H9 (cell line): ENCODE measurements at regions not wholly inside any gene's neighbourhood (a gene's known extent, or its start where the extent isn't known, plus 50 kb on each side); places are given as distances from the start of the nearest gene placed in this dataset.

Experiments
- DNase-seq: peaks from one replicate; pipeline ENCODE4 v3.0.0-alpha.2; 2017
- H2AFZ ChIP-seq: one replicate; pipeline ENCODE4 v1.6.1; 2013; ENCODE audit warnings: mild to moderate bottlenecking, low read length, control low read depth, moderate library complexity
- H2AK5ac ChIP-seq: 2 replicates; pipeline ENCODE4 v1.6.1; 2013; ENCODE audit warnings: low read length, control low read depth, mixed read lengths; ENCODE audit not compliant: insufficient read length
- H2BK120ac ChIP-seq: one replicate; pipeline ENCODE4 v1.6.1; 2013; ENCODE audit warnings: low read depth, mild to moderate bottlenecking, low read length, control low read depth, inconsistent platforms; ENCODE audit not compliant: poor library complexity, severe bottlenecking
- H2BK12ac ChIP-seq: 2 replicates; pipeline ENCODE4 v1.6.1; 2013; ENCODE audit warnings: low read length, control low read depth, mixed read lengths, low read depth; ENCODE audit not compliant: insufficient read length
- H2BK15ac ChIP-seq: 2 replicates; pipeline ENCODE4 v1.6.1; 2013; ENCODE audit warnings: low read depth, low read length, control low read depth
- H2BK20ac ChIP-seq: one replicate; pipeline ENCODE4 v1.6.1; 2013; ENCODE audit warnings: low read depth, mild to moderate bottlenecking, low read length, control low read depth, inconsistent platforms; ENCODE audit not compliant: poor library complexity, severe bottlenecking
- H2BK5ac ChIP-seq: 2 replicates; pipeline ENCODE4 v1.6.1; 2013; ENCODE audit warnings: low read length, control low read depth, mixed read lengths; ENCODE audit not compliant: insufficient read length
- H3K14ac ChIP-seq: 2 replicates; pipeline ENCODE4 v1.6.1; 2013; ENCODE audit warnings: low read length, control low read depth; ENCODE audit not compliant: insufficient read depth
- H3K18ac ChIP-seq: 2 replicates; pipeline ENCODE4 v1.6.1; 2013; ENCODE audit warnings: low read depth, mild to moderate bottlenecking, mixed read lengths, low read length, control low read depth; ENCODE audit not compliant: insufficient read length
- H3K23ac ChIP-seq: 2 replicates; pipeline ENCODE4 v1.6.1; 2013; ENCODE audit warnings: low read length, control low read depth, mixed read lengths, low read depth; ENCODE audit not compliant: insufficient read length
- H3K23me2 ChIP-seq: 2 replicates; pipeline ENCODE4 v1.6.1; 2013; ENCODE audit warnings: low read depth, mild to moderate bottlenecking, mixed read lengths, low read length, control low read depth; ENCODE audit not compliant: insufficient read length, poor library complexity, severe bottlenecking
- H3K27ac ChIP-seq: 2 replicates; pipeline ENCODE4 v1.5.1; 2013; ENCODE audit warnings: low read length, control low read depth, mixed read lengths, low read depth; ENCODE audit not compliant: insufficient read length
- H3K27me3 ChIP-seq: 2 replicates; pipeline ENCODE4 v1.6.1; 2013; ENCODE audit warnings: low read length, control low read depth, inconsistent platforms; ENCODE audit not compliant: insufficient read depth
- H3K4ac ChIP-seq: 2 replicates; pipeline ENCODE4 v1.6.1; 2013; ENCODE audit warnings: low read depth, mild to moderate bottlenecking, control low read depth, inconsistent platforms, low read length, moderate library complexity
- H3K4me1 ChIP-seq: 2 replicates; pipeline ENCODE4 v1.6.1; 2013; ENCODE audit warnings: low read length, control low read depth, inconsistent platforms; ENCODE audit not compliant: insufficient read depth
- H3K4me2 ChIP-seq: 2 replicates; pipeline ENCODE4 v1.6.1; 2013; ENCODE audit warnings: low read length, control low read depth, mixed read lengths; ENCODE audit not compliant: insufficient read length, insufficient read depth
- H3K56ac ChIP-seq: 2 replicates; pipeline ENCODE4 v1.6.1; 2013; ENCODE audit warnings: low read depth, mild to moderate bottlenecking, mixed read lengths, low read length, control low read depth; ENCODE audit not compliant: insufficient read length
- H3K79me1 ChIP-seq: 2 replicates; pipeline ENCODE4 v1.6.1; 2013; ENCODE audit warnings: low read depth, mild to moderate bottlenecking, moderate library complexity, low read length, control low read depth, inconsistent platforms; ENCODE audit not compliant: insufficient read depth, poor library complexity, severe bottlenecking
- H3K79me2 ChIP-seq: 2 replicates; pipeline ENCODE4 v1.6.1; 2013; ENCODE audit warnings: low read length, control low read depth, inconsistent platforms; ENCODE audit not compliant: insufficient read depth
- H3K9ac ChIP-seq: 2 replicates; pipeline ENCODE4 v1.6.1; 2013; ENCODE audit warnings: low read length, control low read depth, mixed read lengths; ENCODE audit not compliant: insufficient read length; ENCODE audit errors: extremely low read depth
- H3K9me3 ChIP-seq: one replicate; pipeline ENCODE4 v1.6.1; 2013; ENCODE audit warnings: low read depth, low read length, inconsistent platforms; ENCODE audit not compliant: control insufficient read depth
- H3T11ph ChIP-seq: one replicate; pipeline ENCODE4 v1.6.1; 2013; ENCODE audit warnings: mild to moderate bottlenecking, low read length, control low read depth, inconsistent platforms
- H4K20me1 ChIP-seq: one replicate; pipeline ENCODE4 v1.6.1; 2013; ENCODE audit not compliant: control insufficient read depth, insufficient read length, insufficient read depth
- H4K5ac ChIP-seq: 2 replicates; pipeline ENCODE4 v1.6.1; 2013; ENCODE audit warnings: low read depth, mild to moderate bottlenecking, mixed read lengths, low read length, control low read depth; ENCODE audit not compliant: insufficient read length
- H4K8ac ChIP-seq: replicated peaks from 2 replicates; pipeline ENCODE4 v1.6.1; 2013; ENCODE audit warnings: low read length, control low read depth, mixed read lengths, low read depth; ENCODE audit not compliant: insufficient read length
- H4K91ac ChIP-seq: 2 replicates; pipeline ENCODE4 v1.6.1; 2013; ENCODE audit warnings: low read depth, mild to moderate bottlenecking, moderate library complexity, mixed read lengths, low read length, control low read depth; ENCODE audit not compliant: insufficient read length
- H3K27ac Mint-ChIP-seq, 3 experiments: 2 replicates in 2 of 3; 3 replicates in 1 of 3; pipeline ENCODE4 v1.8.0; 2020 to 2021; ENCODE audit warnings: mixed read lengths in 3 of 3, mild to moderate bottlenecking in 1 of 3, moderate library complexity in 1 of 3
- H3K27me3 Mint-ChIP-seq: 2 replicates; pipeline ENCODE4 v1.8.0; 2021; ENCODE audit warnings: low read depth, mild to moderate bottlenecking, moderate library complexity, mixed read lengths
- H3K36me3 Mint-ChIP-seq, 3 experiments: 2 replicates in 2 of 3; 3 replicates in 1 of 3; pipeline ENCODE4 v1.8.0; 2020 to 2021; ENCODE audit warnings: low read depth in 3 of 3, mixed read lengths in 3 of 3; ENCODE audit not compliant: insufficient read depth in 1 of 3
- H3K4me1 Mint-ChIP-seq, 2 experiments: 2 replicates each; pipeline ENCODE4 v1.8.0; 2020; ENCODE audit warnings: mixed read lengths in 2 of 2
- H3K4me3 Mint-ChIP-seq, 2 experiments: 2 replicates in 1 of 2; 3 replicates in 1 of 2; pipeline ENCODE4 v1.8.0; 2020 to 2021; ENCODE audit warnings: mild to moderate bottlenecking in 2 of 2, mixed read lengths in 2 of 2, moderate library complexity in 1 of 2
- H3K9me3 Mint-ChIP-seq, 2 experiments: 2 replicates in 1 of 2; 3 replicates in 1 of 2; pipeline ENCODE4 v1.8.0; 2020; ENCODE audit warnings: mild to moderate bottlenecking in 2 of 2, mixed read lengths in 2 of 2, moderate library complexity in 1 of 2
- WGBS: extraction: QIAGEN DNeasy Blood & Tissue Kit; methylation state at CpG from one replicate; pipeline ENCODE4 v1.1.7; 2013; ENCODE audit warnings: missing lambda C conversion rate, low lambda C conversion rate, mixed read lengths; ENCODE audit not compliant: insufficient read length; ENCODE audit errors: extremely low coverage; 5-methylcytosine and 5-hydroxymethylcytosine counted together
- TF ChIP-seq, protein P1 (sequence below): fragments of 200-600 bp; sonication (generic); conservative IDR thresholded peaks from 3 replicates; pipeline ENCODE4 v1.8.0; 2021; ENCODE audit warnings: antibody characterized with exemption, mild to moderate bottlenecking

DNA sequence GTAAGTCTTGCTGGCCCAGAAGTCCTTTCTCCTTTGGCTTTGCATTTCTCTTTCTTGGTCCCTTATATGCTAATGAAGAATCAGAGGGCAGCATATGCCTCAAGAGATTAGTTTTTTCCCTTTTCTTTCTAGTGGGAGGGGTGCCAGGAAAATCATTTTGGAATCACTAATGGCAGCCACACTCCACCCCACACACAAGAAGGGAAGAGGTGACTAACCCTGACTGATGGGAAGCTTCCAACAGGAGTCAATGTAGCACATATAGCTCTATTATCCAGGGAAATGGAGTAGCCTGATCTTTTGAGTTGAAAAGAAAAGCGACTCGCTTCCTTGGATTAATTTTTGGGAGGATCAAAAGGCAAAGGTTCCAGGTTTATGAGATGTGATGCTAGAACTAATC lies 225.3 kb downstream of the KIF20B start:
- H2BK120ac ChIP-seq = no peak overlapping the region
- TF ChIP-seq, protein P1, sequence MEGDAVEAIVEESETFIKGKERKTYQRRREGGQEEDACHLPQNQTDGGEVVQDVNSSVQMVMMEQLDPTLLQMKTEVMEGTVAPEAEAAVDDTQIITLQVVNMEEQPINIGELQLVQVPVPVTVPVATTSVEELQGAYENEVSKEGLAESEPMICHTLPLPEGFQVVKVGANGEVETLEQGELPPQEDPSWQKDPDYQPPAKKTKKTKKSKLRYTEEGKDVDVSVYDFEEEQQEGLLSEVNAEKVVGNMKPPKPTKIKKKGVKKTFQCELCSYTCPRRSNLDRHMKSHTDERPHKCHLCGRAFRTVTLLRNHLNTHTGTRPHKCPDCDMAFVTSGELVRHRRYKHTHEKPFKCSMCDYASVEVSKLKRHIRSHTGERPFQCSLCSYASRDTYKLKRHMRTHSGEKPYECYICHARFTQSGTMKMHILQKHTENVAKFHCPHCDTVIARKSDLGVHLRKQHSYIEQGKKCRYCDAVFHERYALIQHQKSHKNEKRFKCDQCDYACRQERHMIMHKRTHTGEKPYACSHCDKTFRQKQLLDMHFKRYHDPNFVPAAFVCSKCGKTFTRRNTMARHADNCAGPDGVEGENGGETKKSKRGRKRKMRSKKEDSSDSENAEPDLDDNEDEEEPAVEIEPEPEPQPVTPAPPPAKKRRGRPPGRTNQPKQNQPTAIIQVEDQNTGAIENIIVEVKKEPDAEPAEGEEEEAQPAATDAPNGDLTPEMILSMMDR = no peak
- H3K9me3 ChIP-seq = no peaks in the 10 kb centered on the region
- no peak overlapping the region for H2BK20ac ChIP-seq
- no peak overlapping the region for H4K91ac ChIP-seq
- no peak overlapping the region for H4K5ac ChIP-seq
- no CpG with 5 or more reads among the region's 2 CpGs for WGBS
- no peak overlapping the region for H2AK5ac ChIP-seq
- no peak overlapping the region for H3K4me2 ChIP-seq
- no peaks in the 10 kb centered on the region for H3K79me2 ChIP-seq
- H3K23me2 ChIP-seq = no peaks in the 10 kb centered on the region
- H3K56ac ChIP-seq = no peak overlapping the region
- no peak overlapping the region for H3K14ac ChIP-seq
- Mint-ChIP-seq H3K4me1 (no peaks in the 10 kb centered on the region), H3K36me3 (no peaks in the 10 kb centered on the region), H3K9me3 (no peaks in the 10 kb centered on the region; a peak in 1 of 5 replicates), H3K27me3 (no peaks in the 10 kb centered on the region; the same call in 1 of the 2 replicates), H3K27ac (peak overlapping the region in 1 of 3 experiments; percentile 32; a peak in 1 of 7 replicates), H3K4me3 (no peak overlapping the region)
- no peak overlapping the region for H2BK12ac ChIP-seq
- H3K27ac ChIP-seq = no peak overlapping the region
- no peaks in the 10 kb centered on the region for H3K79me1 ChIP-seq
- H3K27me3 ChIP-seq = no peaks in the 10 kb centered on the region
- no peak overlapping the region for H3K23ac ChIP-seq
- H3K9ac ChIP-seq = no peak overlapping the region
- H3K4me1 ChIP-seq = no peaks in the 10 kb centered on the region
- no peak overlapping the region for H3K4ac ChIP-seq
- H2AFZ ChIP-seq = no peak overlapping the region
- H3T11ph ChIP-seq = no peak overlapping the region
- H3K18ac ChIP-seq = no peak overlapping the region
- H2BK5ac ChIP-seq = no peak overlapping the region
- DNase-seq = no peak
- no peak overlapping the region for H4K8ac ChIP-seq
- H2BK15ac ChIP-seq = no peak overlapping the region
- no peaks in the 10 kb centered on the region for H4K20me1 ChIP-seq
